GM18517 (cell line): ENCODE measurements at regions not wholly inside any gene's neighbourhood (a gene's known extent, or its start where the extent isn't known, plus 50 kb on each side); places are given as distances from the start of the nearest gene placed in this dataset.

Experiments used
- ATAC-seq: cut with Tn5 transposase; IDR thresholded peaks from one replicate; pipeline ENCODE4 v1.9.1; 2021; ENCODE audit warnings: mild to moderate bottlenecking, moderate library complexity; ENCODE audit not compliant: unreplicated experiment

DNA sequence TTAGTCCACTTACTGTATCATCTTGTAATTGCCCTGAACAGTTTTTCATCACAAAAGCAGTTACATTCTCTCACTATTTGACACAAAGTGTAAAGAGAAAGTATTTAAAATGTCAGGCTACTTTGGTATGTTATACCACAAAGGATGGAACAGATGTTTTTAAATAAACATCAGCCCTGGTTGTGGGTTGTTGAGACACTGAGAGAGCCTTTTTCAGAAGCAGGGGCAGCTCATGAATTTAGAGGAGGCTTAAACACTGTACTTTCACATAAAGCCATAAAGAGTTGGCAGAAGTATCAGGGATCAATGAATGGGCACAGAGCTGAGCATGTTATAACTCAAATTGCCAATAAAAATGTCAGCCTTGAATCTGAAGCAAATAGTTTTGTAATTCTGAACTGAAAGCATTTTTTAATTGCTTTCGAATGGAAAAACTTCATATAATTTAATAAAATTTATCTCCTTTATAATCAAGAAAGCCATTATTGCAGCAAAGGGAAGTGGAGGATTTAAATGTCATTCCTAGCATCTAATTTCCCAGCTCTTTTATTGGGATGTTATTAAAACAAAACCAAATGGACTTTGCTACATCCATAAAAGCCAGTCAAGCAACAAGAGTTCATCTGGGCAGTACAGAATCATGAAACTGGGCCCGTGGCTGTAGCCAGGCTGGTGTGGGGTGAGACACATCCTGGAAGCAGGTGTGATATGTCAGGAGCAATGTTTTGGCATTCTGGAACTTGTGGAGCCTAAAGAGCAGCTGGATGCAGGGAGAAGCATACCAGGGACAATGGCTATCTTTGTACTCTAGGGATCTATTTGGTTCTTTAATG is 95.1 kb upstream of the NT5C1B start:
- ATAC-seq, result no peak

DNA sequence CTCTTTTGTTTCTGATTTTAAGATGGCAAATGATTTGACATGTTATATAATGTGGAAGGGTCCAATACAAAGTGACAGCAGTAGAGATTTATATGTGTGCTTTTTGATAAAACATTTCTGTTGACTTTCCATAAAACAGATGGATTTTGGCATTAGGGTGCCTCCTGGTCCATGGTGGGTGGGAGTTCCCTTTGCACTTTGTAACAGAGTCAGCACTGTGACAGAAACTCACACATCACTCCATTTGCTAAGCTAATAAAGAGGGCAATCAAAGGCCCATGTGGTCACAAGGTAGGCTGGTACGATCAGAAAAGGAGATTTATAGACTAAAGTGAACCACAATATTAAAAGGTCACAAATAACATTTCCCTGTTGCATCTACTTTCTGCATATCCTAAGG is 93.3 kb upstream of the NT5C1B start:
- no peak for ATAC-seq

DNA sequence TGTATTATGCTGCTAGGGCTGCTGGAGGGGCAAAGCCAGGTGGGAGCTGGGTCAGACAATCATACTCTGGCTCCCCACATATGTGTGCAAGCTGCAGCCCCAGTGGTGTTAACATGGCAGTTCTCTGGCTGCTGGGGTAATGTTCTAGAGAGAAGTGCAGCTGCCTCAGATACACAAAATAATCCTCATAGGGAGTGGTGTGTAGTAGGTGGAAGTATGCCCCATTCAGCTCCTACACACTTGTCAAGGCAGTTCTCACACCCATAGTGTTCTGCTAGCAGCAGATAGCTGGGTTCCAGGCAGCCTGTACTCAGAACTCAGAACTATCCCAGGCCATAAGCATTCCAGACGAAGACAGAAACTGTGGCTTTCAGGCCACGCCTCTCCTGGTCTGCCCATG is 87.9 kb upstream of the NT5C1B start:
- ATAC-seq, result no peak

- ATAC-seq, result no peak
These were observed 84.9 kb upstream of the NT5C1B start for GRCh38 chr2:18674309-18674708.

DNA sequence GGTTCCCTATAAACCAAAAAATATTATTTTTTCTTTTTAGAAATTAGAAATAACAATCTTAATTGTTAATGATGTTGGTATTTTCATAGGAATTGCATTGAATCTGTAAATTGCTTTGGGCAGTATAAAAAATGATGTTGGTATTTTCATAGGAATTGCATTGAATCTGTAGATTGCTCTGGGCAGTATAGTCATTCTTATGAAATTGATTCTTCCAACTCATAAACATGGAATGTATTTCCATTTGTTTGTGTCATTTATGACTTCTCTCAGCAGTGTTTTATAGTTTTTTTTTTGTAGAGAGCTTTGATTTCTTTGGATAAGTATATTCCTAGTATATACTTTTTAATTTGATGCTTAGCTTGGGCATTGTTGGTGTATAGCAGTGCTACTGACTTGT is 82.0 kb upstream of the NT5C1B start:
- no peak for ATAC-seq

GRCh38 chr2:18668221-18668620 is 78.9 kb upstream of the NT5C1B start:
- ATAC-seq, result no peak

GRCh38 chr2:18664421-18664820 is 75.1 kb upstream of the NT5C1B start:
- no peak for ATAC-seq

GRCh38 chr2:18663861-18664260 is 74.5 kb upstream of the NT5C1B start:
- ATAC-seq, result no peak

DNA sequence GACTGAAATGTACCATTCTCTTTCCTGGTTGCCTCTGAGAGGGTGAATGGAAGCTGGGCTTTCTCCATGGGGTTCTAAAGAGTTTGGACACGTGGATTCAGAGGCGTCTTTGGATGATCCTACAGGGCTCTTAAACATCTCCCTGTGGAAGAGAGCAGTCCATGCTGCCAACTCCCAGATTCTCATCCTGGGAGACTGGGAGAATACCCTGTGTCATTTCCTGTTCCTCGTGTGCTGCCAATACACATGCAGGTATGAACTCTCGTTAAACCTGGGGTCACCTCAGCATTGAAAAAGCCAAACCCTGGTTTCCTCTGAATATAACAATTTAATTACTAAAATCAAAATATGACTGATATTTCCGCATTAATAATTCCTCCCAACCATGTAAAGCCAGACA is 73.3 kb upstream of the NT5C1B start:
- no peak for ATAC-seq

GRCh38 chr2:18659915-18660314 is 70.5 kb upstream of the NT5C1B start:
- ATAC-seq, result no peak

DNA sequence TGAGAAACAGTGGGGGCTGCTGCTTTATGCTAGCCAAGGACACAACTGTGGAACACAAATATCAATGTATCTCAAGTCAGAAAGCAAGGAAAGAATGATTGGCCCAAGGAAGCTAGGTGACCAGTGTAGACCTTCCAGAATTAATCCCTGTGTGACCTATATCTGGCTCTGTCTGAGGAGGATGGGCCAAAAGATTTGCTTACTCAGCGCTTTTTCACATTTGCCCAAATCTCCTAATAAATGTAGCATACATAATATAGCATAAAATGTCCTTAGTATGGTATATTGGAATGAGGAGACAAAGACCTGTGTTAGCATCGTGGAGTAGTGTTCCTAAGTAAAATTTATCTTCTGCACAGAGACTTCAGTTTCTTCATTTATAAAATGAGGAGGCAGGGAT is 66.7 kb upstream of the NT5C1B start:
- no peak for ATAC-seq

DNA sequence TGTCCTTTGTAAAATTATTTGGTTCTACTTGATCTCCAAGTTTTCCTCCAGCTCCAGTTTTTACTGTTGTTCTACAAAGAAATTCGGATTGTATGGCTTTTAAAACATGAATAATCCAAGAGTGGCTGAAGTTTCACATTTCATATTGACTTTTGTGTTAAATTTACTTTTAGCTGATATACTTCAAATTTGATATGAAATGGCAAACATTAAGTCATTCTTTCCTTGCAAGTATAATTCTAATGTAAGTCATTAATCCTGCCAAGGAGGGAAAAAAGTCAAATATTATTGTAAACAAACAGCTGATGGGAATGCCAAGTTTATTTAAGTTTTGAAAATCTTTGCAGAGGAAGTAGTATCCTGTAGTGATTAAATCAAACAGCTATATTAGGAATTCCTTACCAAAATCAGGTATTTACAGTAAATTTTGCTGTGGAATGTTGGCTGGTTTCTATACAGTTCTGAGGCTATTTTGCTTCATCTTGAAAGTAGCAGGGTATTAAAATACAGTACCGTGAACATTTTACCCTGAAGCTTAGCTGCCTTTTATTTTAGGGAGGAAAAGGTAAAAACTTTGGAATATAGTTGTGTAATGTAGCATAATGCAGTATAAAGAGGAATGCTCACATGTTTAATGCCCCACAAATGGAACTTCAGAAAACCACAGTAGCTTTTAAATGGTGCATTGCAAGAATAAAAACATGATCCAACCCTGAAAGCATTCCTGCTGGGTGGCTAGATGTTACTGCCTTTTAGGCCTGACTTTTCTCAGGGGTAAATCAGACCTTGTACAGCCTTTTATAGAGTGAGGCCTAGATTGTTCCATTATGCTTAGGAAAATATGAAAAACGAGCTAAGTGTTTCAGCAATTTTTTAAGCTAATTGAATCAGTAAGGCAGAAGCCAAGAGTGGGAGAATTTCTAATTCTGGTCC is 62.7 kb upstream of the NT5C1B start:
- ATAC-seq, result no peak

DNA sequence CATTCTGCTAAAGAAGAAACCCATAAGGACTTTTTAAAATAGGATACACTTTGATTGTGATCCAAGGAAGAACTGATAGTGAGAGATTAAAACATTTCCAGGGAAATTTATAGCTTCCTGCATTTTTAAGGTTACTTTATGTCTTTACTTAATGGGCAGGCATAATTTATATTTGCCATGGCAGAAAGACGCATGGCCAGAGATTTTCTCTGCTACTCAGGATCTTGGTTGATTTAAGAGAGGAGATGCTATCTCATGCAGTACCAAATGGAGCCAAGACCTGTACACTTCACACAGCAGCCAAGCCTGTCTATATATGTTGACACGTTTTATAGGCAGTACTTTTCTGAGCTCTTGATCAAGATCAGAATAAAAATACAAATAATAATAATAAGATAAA is 60.9 kb upstream of the NT5C1B start:
- no peak for ATAC-seq

GRCh38 chr2:18649502-18650135 is 60.2 kb upstream of the NT5C1B start:
- ATAC-seq, result no peak

- no peak for ATAC-seq
These were observed 58.8 kb upstream of the NT5C1B start for GRCh38 chr2:18648161-18648560.

GRCh38 chr2:18647731-18648130 is 58.4 kb upstream of the NT5C1B start:
- no peak for ATAC-seq

DNA sequence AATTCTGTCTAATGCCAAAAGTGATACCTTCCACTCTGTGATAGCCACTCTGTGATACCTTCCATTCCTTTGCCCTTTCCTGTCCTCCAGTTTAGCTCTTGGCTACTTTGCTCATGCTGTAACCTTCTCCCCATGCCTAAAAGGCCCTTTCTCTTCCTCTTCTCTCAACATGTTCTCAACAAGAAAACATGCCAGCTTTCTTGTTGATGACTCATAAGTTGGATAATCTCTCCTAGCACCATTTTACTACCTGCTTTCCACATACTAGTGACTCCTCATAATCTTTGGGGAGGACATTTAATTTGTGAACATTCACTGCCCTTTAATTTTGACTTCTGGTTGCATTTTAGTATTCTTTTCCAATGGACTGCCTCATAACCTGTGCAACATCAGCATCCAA is 55.9 kb upstream of the NT5C1B start:
- ATAC-seq, result no peak

- no peak for ATAC-seq
These were observed 54.7 kb upstream of the NT5C1B start for GRCh38 chr2:18644115-18644462.

DNA sequence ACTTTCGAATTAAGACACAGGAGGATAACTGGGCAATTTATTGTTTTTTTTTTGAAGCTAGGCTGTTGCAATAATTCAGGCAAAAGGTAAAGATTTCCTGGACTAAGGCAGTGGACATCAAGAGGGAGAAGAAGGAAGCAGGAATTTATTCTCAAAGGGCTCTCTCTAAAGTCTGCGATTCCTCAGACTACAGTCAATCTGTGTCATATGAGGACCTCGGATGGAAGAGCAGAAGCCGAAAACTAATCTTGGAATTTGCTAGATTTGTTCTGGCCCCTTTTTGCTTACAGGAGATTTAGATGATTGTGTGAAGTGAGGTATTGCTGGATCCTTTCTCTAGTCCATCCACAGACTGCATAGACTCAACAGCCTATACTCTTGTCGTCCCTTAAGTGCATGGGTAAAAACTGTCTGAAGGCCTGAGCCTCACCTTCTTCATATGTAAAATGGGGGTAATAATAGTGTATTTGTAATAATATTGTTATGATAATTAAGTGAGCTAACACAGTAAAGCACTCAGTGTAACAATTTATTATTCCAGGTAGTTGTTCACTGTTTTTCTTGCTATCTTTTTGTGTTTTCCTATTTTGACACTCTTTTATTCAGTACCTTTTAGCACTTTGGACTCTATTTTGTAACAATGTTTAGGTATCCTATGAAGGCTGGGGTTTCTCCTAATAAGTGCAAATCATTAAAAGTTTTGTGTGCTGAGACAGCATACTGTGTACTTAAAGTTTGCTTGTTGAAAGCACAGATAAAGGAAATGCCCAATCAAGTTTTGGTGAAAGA is 54.2 kb upstream of the NT5C1B start:
- no peak for ATAC-seq

DNA sequence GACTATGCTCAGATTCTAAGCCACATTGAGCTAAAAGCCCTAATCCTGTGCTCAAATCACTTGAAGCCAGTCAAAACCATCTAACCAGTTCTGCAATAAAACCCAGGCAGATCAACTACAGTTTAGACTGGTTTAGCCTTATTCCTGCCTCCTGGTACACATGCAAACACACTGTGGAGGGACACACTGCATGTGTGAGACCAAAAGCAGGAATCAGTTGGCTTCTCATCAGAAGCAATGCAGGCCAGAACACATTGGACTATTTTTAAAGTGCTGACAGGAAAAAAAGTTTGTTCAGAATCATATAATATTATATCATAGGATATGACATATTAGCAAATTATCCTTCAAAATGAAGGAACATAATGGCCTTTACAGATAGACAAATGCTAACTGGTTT is 52.5 kb upstream of the NT5C1B start:
- ATAC-seq, result no peak
